ENCODE measurements at regions not wholly inside any gene's neighbourhood (a gene's known extent, or its start where the extent isn't known, plus 50 kb on each side); places are given as distances from the start of the nearest gene placed in this dataset.

DNA sequence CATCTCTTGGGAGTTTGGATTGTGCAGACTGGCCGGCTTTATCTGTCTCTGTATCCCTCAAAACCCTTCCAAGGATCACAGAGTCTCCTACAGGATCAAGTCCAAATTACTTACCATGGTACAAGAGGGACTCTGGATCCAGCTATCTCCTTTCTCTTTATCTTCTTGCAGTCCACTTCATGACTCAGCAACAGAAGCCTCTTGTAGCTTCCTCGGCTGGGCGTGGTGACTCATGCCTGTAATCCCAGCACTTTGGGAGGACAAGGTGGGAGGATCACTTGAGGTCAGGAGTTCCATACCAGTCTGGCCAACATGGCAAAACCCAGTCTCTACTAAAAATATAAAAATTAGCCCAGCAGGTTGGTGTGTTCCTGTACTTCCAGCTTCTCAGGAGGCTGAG, 189.7 kb downstream of the BCAT1 start:
- no peaks in the 10 kb centered on the region for H3K27me3 Mint-ChIP-seq (ENCODE audit: unreplicated experiment)
- no peak overlapping the region for H3K27ac Mint-ChIP-seq (ENCODE audit: unreplicated experiment)
- TF ChIP-seq, protein P1, sequence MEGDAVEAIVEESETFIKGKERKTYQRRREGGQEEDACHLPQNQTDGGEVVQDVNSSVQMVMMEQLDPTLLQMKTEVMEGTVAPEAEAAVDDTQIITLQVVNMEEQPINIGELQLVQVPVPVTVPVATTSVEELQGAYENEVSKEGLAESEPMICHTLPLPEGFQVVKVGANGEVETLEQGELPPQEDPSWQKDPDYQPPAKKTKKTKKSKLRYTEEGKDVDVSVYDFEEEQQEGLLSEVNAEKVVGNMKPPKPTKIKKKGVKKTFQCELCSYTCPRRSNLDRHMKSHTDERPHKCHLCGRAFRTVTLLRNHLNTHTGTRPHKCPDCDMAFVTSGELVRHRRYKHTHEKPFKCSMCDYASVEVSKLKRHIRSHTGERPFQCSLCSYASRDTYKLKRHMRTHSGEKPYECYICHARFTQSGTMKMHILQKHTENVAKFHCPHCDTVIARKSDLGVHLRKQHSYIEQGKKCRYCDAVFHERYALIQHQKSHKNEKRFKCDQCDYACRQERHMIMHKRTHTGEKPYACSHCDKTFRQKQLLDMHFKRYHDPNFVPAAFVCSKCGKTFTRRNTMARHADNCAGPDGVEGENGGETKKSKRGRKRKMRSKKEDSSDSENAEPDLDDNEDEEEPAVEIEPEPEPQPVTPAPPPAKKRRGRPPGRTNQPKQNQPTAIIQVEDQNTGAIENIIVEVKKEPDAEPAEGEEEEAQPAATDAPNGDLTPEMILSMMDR (IDR thresholded peaks at IDR 0.05; ENCODE audit: unreplicated experiment) = no peak
- H3K36me3 Mint-ChIP-seq (ENCODE audit: low read depth, unreplicated experiment) = no peaks in the 10 kb centered on the region
- H3K9me3 Mint-ChIP-seq (ENCODE audit: unreplicated experiment) = no peaks in the 10 kb centered on the region
- no peak for DNase-seq (ENCODE audit: low spot score)
- H3K4me1 Mint-ChIP-seq (ENCODE audit: unreplicated experiment) = peaks cover 4% of the 10 kb centered on the region
- H3K4me3 Mint-ChIP-seq (ENCODE audit: unreplicated experiment) = no peak overlapping the region

DNA sequence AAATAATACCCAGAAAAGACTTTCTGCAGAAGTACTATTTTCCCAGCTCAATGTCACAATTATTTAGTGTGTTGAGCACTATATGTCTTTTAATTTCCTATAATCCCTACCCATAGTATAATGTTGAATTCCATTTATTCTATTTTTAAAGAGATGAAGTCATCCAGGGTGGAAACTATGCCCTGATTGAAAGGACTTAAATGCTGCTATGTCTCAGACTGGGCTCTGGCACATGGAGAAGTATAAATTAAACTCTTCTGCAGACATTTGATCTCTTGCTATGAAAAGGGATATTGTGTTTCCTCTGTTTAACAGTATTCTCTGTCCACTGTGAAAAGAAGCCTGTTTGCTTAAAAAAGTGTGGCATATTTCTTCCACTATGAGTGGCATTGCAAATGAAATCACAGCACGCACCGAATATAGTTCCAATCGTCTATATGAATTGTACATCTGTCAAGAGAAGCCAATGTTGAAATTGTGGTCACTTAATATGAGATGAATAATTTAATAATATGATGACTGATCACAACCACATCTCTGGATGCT, 192.3 kb downstream of the BCAT1 start:
- Mint-ChIP-seq H3K27me3 (ENCODE audit: unreplicated experiment) (no peaks in the 10 kb centered on the region), H3K27ac (ENCODE audit: unreplicated experiment) (no peak overlapping the region), H3K4me1 (ENCODE audit: unreplicated experiment) (peaks cover 4% of the 10 kb centered on the region)

GRCh38 chr12:24754690-24755638, 193.9 kb downstream of the BCAT1 start:
- H3K27me3 Mint-ChIP-seq (ENCODE audit: unreplicated experiment) = no peaks in the 10 kb centered on the region
- H3K9me3 Mint-ChIP-seq (ENCODE audit: unreplicated experiment) = no peaks in the 10 kb centered on the region
- H3K4me3 Mint-ChIP-seq (ENCODE audit: unreplicated experiment) = no peak overlapping the region
- no peaks in the 10 kb centered on the region for H3K36me3 Mint-ChIP-seq (ENCODE audit: low read depth, unreplicated experiment)
- no peak overlapping the region for H3K27ac Mint-ChIP-seq (ENCODE audit: unreplicated experiment)
- peaks cover under 1% of the 10 kb centered on the region for H3K4me1 Mint-ChIP-seq (ENCODE audit: unreplicated experiment)
- no peak for DNase-seq (ENCODE audit: low spot score)
- TF ChIP-seq, protein P1 (IDR thresholded peaks at IDR 0.05; ENCODE audit: unreplicated experiment) = no peak

More for the DNA sequence above, 192.3 kb downstream of the BCAT1 start:
- no peak for DNase-seq (ENCODE audit: low spot score)
- TF ChIP-seq, protein P1 (IDR thresholded peaks at IDR 0.05; ENCODE audit: unreplicated experiment) = no peak
- H3K36me3 Mint-ChIP-seq (ENCODE audit: low read depth, unreplicated experiment) = no peaks in the 10 kb centered on the region
- no peaks in the 10 kb centered on the region for H3K9me3 Mint-ChIP-seq (ENCODE audit: unreplicated experiment)
- no peak overlapping the region for H3K4me3 Mint-ChIP-seq (ENCODE audit: unreplicated experiment)

DNA sequence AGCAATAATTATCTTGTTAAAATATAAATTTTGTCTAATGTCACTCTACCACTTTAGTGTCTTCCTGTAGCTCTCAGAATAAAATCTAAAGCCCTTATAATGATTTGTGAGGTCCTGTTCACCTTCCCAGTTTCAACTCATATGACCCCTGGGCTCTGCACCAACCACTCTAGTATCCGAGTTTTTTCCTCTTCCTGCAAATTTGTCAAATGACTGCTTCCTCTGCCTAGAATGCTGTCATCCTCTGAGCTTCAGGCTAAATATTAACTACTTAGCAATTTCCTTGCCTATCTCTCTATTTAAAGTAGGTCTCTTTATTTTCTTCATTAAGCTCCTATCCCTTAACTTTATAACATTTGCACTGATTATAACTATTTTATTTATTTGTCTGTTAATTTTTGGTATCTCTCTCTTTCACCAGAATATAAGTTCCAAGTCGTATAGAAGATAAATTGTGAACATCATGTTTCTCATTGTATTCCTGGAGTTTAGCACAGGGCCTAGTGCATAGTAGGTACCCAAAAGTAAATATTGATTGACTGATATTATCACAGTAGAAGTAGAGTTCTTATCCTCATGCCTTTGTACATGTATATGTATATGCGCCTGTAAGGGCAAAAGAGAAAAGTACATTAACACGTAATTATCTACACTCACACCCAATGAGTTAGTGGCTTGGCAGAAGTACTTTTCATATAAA, 196.0 kb downstream of the BCAT1 start:
- Mint-ChIP-seq H3K36me3 (ENCODE audit: low read depth, unreplicated experiment) (no peaks in the 10 kb centered on the region), H3K27ac (ENCODE audit: unreplicated experiment) (no peak overlapping the region), H3K9me3 (ENCODE audit: unreplicated experiment) (no peaks in the 10 kb centered on the region), H3K4me1 (ENCODE audit: unreplicated experiment) (peaks cover 5% of the 10 kb centered on the region), H3K4me3 (ENCODE audit: unreplicated experiment) (no peak overlapping the region), H3K27me3 (ENCODE audit: unreplicated experiment) (no peaks in the 10 kb centered on the region)
- no peak for DNase-seq (ENCODE audit: low spot score)
- TF ChIP-seq, protein P1 (IDR thresholded peaks at IDR 0.05; ENCODE audit: unreplicated experiment) = no peak

Measured in endothelial cell (in vitro differentiated cells).